Endometrium (tissue), 2 donors: ENCODE measurements at regions not wholly inside any gene's neighbourhood (a gene's known extent, or its start where the extent isn't known, plus 50 kb on each side); places are given as distances from the start of the nearest gene placed in this dataset.
"Not testable (repeated sequence)": the region's sequence is repeated elsewhere in the genome, so short reads cannot be mapped to it uniquely, and the experiment has no call there.

Experiments used
- FAIRE-seq: peaks from 2 replicates; lab custom pipeline; 2012; peaks lifted over from hg19 to GRCh38; lab: Jason Lieb, UNC
- donor health status: control.
- donor health status: control.

- FAIRE-seq: not testable (repeated sequence)
Observed at GRCh38 chr2:95654897-95655296, 63.1 kb downstream of the TRIM43 start.

GRCh38 chr2:95656553-95656952 lies 64.8 kb downstream of the TRIM43 start:
- not testable (repeated sequence) for FAIRE-seq

GRCh38 chr2:95657937-95658336 lies 66.1 kb downstream of the TRIM43 start:
- not testable (repeated sequence) for FAIRE-seq

GRCh38 chr2:95660766-95661562 lies 69.2 kb downstream of the TRIM43 start:
- FAIRE-seq: not testable (repeated sequence)

- FAIRE-seq: not testable (repeated sequence)
Observed at GRCh38 chr2:95663471-95664441, 72.0 kb downstream of the TRIM43 start.

GRCh38 chr2:95666636-95667035 lies 74.8 kb downstream of the TRIM43 start:
- FAIRE-seq: not testable (repeated sequence)

- FAIRE-seq: no peak
Observed at GRCh38 chr2:95667480-95667879, 75.7 kb downstream of the TRIM43 start.

GRCh38 chr2:95668934-95669333 lies 77.1 kb downstream of the TRIM43 start:
- FAIRE-seq: not testable (repeated sequence)

- FAIRE-seq: no peak
Observed at GRCh38 chr2:95669441-95669991, 77.7 kb downstream of the TRIM43 start.

- FAIRE-seq: no peak
Observed at GRCh38 chr2:95670167-95670566, 78.4 kb downstream of the TRIM43 start.

GRCh38 chr2:95670686-95671085 lies 78.9 kb downstream of the TRIM43 start:
- FAIRE-seq: no peak

GRCh38 chr2:95671171-95671570 lies 79.4 kb downstream of the TRIM43 start:
- FAIRE-seq: not testable (repeated sequence)

- not testable (repeated sequence) for FAIRE-seq
Observed at GRCh38 chr2:95671992-95672391, 80.2 kb downstream of the TRIM43 start.

GRCh38 chr2:95672500-95672899 lies 80.7 kb downstream of the TRIM43 start:
- not testable (repeated sequence) for FAIRE-seq

GRCh38 chr2:95674186-95674585 lies 82.4 kb downstream of the TRIM43 start:
- FAIRE-seq: no peak

- not testable (repeated sequence) for FAIRE-seq
Observed at GRCh38 chr2:95676573-95676972, 84.8 kb downstream of the TRIM43 start.

GRCh38 chr2:95677346-95677745 lies 85.5 kb downstream of the TRIM43 start:
- FAIRE-seq: no peak

- not testable (repeated sequence) for FAIRE-seq
Observed at GRCh38 chr2:95677833-95678232, 86.0 kb downstream of the TRIM43 start.

GRCh38 chr2:95681158-95681557 lies 89.4 kb downstream of the TRIM43 start:
- not testable (repeated sequence) for FAIRE-seq

- not testable (repeated sequence) for FAIRE-seq
Observed at GRCh38 chr2:95681589-95682081, 89.8 kb downstream of the TRIM43 start.

GRCh38 chr2:95682889-95683517 lies 91.2 kb downstream of the TRIM43 start:
- FAIRE-seq: not testable (repeated sequence)

- FAIRE-seq: no peak
Observed at GRCh38 chr2:95685513-95685912, 93.7 kb downstream of the TRIM43 start.
